ENCODE measurements at regions not wholly inside any gene's neighbourhood (a gene's known extent, or its start where the extent isn't known, plus 50 kb on each side); places are given as distances from the start of the nearest gene placed in this dataset.

DNA sequence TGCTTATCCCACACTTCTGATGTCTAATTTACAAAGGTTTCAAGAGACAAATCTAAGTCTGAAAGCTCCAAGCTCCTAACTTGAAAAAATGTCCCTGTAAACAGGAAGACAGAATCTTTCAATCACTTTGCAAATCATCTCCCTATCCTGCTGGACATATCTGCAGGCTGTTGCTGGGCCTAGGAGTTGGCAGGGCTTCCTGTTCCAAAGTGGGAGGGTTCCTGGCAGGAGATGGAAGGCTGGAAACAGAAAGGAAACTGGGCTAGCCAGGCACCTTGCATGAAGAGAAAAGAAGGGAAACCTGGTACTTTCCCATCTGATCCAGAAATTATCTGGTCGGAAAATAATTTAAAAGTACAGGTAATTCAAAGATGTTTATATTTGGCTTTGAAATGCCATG, 227.3 kb upstream of the IL12A start:
- no peaks in the 10 kb centered on the region for H3K27me3 ChIP-seq (ENCODE audit: control insufficient read depth, extremely low read depth, insufficient read depth, low read length)
- peaks cover 5% of the 10 kb centered on the region for H3K79me2 ChIP-seq (ENCODE audit: control insufficient read depth, insufficient read depth, low read length)
- H2AFZ ChIP-seq (ENCODE audit: control insufficient read depth, low read length), result no peak overlapping the region
- no peaks in the 10 kb centered on the region for H3K9me1 ChIP-seq (ENCODE audit: control insufficient read depth, extremely low read depth, insufficient read depth, low read length)
- no peak overlapping the region for H3K27ac ChIP-seq (ENCODE audit: control insufficient read depth, insufficient read depth, low read length)
- no peaks in the 10 kb centered on the region for H4K20me1 ChIP-seq (ENCODE audit: control insufficient read depth, extremely low read depth, insufficient read depth, low read length)
- DNase-seq (ENCODE audit: low read depth, low spot score) (no peak), FAIRE-seq (peak; percentile 56)
- TF ChIP-seq, protein P1, sequence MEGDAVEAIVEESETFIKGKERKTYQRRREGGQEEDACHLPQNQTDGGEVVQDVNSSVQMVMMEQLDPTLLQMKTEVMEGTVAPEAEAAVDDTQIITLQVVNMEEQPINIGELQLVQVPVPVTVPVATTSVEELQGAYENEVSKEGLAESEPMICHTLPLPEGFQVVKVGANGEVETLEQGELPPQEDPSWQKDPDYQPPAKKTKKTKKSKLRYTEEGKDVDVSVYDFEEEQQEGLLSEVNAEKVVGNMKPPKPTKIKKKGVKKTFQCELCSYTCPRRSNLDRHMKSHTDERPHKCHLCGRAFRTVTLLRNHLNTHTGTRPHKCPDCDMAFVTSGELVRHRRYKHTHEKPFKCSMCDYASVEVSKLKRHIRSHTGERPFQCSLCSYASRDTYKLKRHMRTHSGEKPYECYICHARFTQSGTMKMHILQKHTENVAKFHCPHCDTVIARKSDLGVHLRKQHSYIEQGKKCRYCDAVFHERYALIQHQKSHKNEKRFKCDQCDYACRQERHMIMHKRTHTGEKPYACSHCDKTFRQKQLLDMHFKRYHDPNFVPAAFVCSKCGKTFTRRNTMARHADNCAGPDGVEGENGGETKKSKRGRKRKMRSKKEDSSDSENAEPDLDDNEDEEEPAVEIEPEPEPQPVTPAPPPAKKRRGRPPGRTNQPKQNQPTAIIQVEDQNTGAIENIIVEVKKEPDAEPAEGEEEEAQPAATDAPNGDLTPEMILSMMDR (optimal IDR thresholded peaks at IDR 0.05 in 1 of 3, IDR thresholded peaks at IDR 0.05 in 1 of 3, conservative IDR thresholded peaks at IDR 0.05 in 1 of 3; ENCODE audit: extremely low read depth in 1 of 3, insufficient read depth in 2 of 3, low read length in 3 of 3), result no peak
- TF ChIP-seq EZH2 (IDR thresholded peaks at IDR 0.05; ENCODE audit: low read length), result no peak
- no peak overlapping the region for H3K9ac ChIP-seq (ENCODE audit: control insufficient read depth, extremely low read depth, insufficient read depth, low read length)
- no peaks in the 10 kb centered on the region for H3K9me3 ChIP-seq (ENCODE audit: control insufficient read depth, low read depth, low read length)
- H3K4me1 ChIP-seq (ENCODE audit: control insufficient read depth, extremely low read depth, insufficient read depth, low read length), result peaks cover 28% of the 10 kb centered on the region
- peak overlapping the region; percentile 93 for H3K4me2 ChIP-seq (ENCODE audit: control insufficient read depth, extremely low read depth, insufficient read depth, low read depth, low read length)
- H3K4me3 ChIP-seq (ENCODE audit: control insufficient read depth in 2 of 3, extremely low read depth in 1 of 3, insufficient read depth in 2 of 3, low read depth in 1 of 3, low read length in 3 of 3), result no peak overlapping the region
- dilution Hi-C loops (cut with MboI; ENCODE audit: extremely low pct_ligation_motif_present, low sequenced_read_pairs), result no loop called here
- H3K36me3 ChIP-seq (ENCODE audit: control insufficient read depth in 2 of 2, extremely low read depth in 1 of 2, insufficient read depth in 2 of 2, low read length in 2 of 2), result no peaks in the 10 kb centered on the region

DNA sequence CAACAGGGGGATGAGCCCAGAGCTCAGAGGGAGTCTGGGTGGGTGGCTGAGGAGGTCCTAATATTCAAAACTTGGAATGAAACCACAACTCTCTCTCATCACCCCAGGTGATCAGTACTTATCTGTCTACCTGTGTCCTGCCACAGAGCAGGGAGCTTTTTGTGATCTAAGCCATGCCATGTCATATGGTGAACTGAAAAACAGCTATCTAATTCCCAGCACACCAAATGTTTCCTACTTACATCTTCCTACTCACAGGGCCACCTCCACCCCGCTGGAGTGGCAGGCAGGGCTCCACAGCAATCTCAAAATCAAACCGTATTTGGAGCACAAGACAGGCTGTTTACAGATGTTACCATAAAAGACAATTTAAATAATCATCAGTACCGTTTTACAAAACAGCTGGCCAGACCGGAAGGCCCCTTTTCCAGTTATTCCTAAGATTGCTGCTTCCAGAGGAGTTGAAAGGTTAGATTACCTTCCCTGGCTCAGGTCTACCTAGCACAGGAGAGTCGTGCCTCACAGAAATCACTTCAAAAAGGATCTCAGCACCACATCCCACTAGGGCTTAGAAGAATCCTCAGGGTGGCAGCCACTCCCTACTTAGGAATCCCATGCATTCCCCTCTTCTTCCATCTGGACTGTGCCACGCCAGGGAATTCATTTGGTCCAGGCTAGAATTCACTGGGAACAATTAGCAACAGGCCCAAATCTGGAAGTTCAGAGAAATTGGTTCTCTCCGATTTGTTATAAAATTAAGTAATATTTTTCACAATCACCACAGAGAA, 226.6 kb upstream of the IL12A start:
- Histone ChIP-seq H2AFZ (ENCODE audit: control insufficient read depth, low read length) (no peak overlapping the region), H3K9me3 (ENCODE audit: control insufficient read depth, low read depth, low read length) (no peaks in the 10 kb centered on the region), H3K79me2 (ENCODE audit: control insufficient read depth, insufficient read depth, low read length) (peaks cover 12% of the 10 kb centered on the region), H3K9me1 (ENCODE audit: control insufficient read depth, extremely low read depth, insufficient read depth, low read length) (no peaks in the 10 kb centered on the region), H3K4me3 (ENCODE audit: control insufficient read depth in 2 of 3, extremely low read depth in 1 of 3, insufficient read depth in 2 of 3, low read depth in 1 of 3, low read length in 3 of 3) (peak overlapping the region; percentile 57 to 65 (median 63)), H3K4me2 (ENCODE audit: control insufficient read depth, extremely low read depth, insufficient read depth, low read depth, low read length) (peak overlapping the region; percentile 93), H3K36me3 (ENCODE audit: control insufficient read depth in 2 of 2, extremely low read depth in 1 of 2, insufficient read depth in 2 of 2, low read length in 2 of 2) (no peaks in the 10 kb centered on the region), H3K4me1 (ENCODE audit: control insufficient read depth, extremely low read depth, insufficient read depth, low read length) (peaks cover 35% of the 10 kb centered on the region), H3K27ac (ENCODE audit: control insufficient read depth, insufficient read depth, low read length) (peak overlapping the region; percentile 90), H3K27me3 (ENCODE audit: control insufficient read depth, extremely low read depth, insufficient read depth, low read length) (no peaks in the 10 kb centered on the region), H3K9ac (ENCODE audit: control insufficient read depth, extremely low read depth, insufficient read depth, low read length) (peak overlapping the region; percentile 74), H4K20me1 (ENCODE audit: control insufficient read depth, extremely low read depth, insufficient read depth, low read length) (no peaks in the 10 kb centered on the region)
- TF ChIP-seq EZH2 (IDR thresholded peaks at IDR 0.05; ENCODE audit: low read length), result no peak
- TF ChIP-seq, protein P1 (optimal IDR thresholded peaks at IDR 0.05 in 1 of 3, IDR thresholded peaks at IDR 0.05 in 1 of 3, conservative IDR thresholded peaks at IDR 0.05 in 1 of 3; ENCODE audit: extremely low read depth in 1 of 3, insufficient read depth in 2 of 3, low read length in 3 of 3), result peak in 1 of 3 experiments; percentile 30
- dilution Hi-C loops (cut with MboI; ENCODE audit: extremely low pct_ligation_motif_present, low sequenced_read_pairs), result no loop called here
- FAIRE-seq (peak; percentile 69), DNase-seq (ENCODE audit: low read depth, low spot score) (no peak)
